ENCODE measurements at regions not wholly inside any gene's neighbourhood (a gene's known extent, or its start where the extent isn't known, plus 50 kb on each side); places are given as distances from the start of the nearest gene placed in this dataset.

DNA sequence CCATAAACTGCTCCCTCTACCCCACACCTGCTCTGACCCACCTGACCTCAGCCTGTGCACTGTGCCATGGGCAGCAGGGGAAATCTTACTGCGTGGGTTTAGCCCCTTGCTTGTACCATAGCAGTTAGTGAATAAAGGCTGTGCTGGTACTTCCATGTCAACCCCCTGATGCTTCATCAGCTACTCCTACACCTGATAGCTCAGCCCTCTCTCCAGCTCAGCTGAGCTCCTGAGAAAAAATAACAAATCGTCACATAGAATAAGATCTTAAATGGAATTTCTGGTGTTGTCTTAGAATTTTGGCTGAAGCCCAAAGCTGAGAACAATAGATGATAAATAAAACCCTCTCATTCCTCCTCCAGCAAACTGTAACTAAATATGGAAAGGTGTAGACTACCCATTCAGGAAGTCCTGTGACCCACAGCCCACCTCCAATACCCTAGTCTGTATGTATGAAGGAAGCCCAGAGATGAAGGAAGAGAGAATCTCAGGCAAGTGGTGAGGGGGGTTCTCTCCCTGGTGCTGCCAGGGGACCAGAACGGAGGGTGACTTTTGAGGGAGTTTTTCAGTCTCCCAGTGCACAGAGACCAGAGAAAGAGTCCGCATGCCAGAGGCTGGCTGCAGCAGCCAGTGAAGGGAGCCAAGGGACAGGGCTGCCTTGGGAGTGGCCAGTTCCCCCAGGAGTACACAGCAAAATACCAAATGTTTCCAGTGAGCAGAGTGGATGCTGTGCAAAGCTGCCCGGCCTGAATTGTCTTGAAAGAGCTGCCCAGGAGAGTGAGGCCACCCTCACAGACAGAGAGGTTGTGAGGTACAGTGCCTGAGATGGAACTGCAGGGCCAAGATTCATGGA, 227.3 kb downstream of the QDPR start:
- no peak for TF ChIP-seq POLR2A (IDR thresholded peaks at IDR 0.05; ENCODE audit: low read length)
- no peak for TF ChIP-seq GATA1 (IDR thresholded peaks at IDR 0.05; ENCODE audit: low read depth, low read length)

All from erythroblast (primary cell).